ENCODE measurements at regions not wholly inside any gene's neighbourhood (a gene's known extent, or its start where the extent isn't known, plus 50 kb on each side); places are given as distances from the start of the nearest gene placed in this dataset.
"Not testable (repeated sequence)": the region's sequence is repeated elsewhere in the genome, so short reads cannot be mapped to it uniquely, and the experiment has no call there.

DNA sequence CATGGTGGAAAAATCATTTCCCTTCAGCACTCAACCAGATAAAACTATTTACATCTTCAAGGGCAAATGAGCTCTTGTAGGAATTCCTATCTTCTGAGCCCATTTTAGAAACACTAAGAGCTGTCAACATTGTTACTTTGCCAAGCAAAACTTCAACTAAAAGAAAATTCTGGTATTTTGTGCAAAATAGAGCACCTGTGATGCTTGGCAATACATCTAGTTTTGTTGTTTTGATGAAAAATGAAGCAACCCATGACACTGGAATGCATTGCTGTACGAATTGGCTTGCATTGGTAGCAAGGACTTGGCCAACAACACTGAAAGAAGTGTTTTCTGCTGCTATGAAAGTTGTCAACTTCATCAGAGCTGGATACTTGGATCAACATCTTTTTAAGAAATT, 194.4 kb downstream of the COX18 start:
- no peak for DNase-seq

DNA sequence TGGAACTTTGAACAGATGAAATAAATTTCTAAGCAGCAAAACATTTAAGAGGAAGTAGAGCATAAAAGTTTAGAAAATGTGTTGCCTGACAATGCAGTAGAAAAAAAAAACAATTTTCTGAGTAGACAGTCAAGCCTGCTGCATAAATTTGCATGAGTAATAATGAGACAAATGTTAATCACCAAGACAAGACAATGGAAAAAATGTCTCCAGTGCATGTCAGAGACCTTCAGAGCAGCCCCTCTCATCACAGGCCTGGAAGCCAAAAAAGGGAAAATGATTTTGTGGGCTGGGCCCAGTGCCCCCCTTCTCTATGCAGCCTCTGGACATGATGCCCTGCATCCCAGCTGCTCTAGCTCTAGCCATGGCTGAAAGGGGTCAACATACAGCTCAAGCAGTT, 204.6 kb downstream of the COX18 start:
- DNase-seq: no peak

DNA sequence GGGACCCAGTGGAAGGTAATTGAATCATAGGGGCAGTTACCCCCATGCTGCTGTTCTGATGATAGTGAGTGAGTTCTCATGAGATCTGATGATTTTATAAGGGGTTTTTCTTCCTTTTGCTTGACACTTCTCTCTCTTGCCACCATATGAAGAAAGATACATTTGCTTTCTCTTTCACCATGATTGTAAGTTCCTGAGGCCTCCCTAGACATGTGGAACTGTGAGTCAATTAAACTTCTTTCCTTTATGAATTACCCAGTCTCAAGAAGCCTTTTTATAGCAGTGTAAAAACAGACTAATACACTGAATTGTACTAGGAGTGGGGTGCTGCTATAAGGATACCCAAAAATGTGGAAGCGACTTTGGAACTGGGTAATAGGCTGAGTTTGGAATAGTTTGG, 205.2 kb downstream of the COX18 start:
- DNase-seq: not testable (repeated sequence)

DNA sequence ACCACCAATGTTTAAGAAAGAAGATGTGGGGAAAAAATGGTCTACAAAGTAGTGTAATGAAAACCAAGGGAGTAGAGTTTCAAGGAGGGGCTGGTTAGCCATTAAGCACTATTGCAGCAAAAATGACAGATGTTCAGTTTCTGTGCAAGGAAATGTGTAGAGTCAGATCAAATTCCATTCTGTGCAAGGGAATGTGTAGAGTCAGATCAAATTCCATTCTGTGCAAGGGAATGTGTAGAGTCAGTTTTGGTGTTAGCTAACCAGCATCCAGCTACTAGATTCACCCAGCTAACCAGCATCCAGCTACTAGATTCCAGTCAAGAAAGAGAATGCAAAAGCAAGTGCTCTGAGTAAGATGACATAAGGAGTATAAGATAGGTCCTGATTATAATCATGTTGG, 208.8 kb downstream of the COX18 start:
- DNase-seq: no peak

DNA sequence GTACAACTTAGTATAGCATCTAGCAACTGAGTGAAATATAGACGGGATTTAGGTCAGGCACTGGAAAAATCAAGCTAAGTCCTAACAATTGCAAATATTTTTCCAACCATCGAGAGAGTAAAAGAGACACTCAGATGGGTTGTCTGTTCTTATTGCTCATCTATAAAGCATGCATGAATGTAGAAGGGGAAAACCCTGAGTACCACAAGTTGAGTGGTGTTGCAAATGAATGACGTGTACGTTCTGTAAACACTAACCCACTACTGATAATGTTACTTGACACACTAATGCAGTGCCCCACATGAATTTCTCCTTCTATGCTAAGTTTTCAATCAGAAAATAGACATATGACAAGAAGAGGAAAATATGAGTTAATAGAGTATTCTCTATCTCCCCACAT, 211.2 kb downstream of the COX18 start:
- no peak for DNase-seq

DNA sequence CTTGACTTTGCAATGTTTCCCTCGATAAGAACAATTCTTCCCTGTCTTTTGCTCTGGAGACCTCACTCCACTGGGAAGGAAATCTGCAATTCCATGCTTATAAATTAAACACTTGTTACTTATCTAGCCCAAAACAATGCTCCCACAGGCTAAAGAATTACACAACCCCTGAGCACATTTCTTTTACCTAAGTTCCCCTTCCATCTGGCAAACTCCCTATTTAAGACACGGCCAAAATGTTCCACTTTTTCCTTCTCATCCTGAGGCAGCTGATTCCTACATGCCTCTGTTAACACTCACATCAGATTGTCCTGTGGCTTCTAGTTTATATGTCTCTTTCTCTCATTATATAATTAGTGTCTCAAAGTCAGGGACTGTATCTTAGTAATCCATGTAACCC, 211.7 kb downstream of the COX18 start:
- no peak for DNase-seq

DNA sequence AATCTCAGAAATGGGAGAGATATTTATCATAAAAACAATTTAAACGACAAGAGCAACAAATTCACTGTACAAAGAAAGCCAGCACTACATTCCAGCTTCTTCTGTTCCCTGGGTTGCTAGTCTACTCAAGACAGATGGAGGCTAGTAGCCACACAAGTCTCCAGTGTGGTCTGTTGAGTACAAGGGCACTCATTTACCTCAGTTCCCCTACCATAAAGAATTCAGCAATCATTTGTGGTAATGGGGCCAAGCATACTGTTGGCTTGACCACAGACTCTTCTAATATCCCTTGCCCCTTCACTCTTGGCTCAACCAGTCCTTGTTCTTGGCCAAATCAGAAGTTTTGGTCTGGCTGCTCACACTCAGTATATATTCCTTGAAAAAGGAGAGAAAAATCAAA, 212.3 kb downstream of the COX18 start:
- no peak for DNase-seq

DNA sequence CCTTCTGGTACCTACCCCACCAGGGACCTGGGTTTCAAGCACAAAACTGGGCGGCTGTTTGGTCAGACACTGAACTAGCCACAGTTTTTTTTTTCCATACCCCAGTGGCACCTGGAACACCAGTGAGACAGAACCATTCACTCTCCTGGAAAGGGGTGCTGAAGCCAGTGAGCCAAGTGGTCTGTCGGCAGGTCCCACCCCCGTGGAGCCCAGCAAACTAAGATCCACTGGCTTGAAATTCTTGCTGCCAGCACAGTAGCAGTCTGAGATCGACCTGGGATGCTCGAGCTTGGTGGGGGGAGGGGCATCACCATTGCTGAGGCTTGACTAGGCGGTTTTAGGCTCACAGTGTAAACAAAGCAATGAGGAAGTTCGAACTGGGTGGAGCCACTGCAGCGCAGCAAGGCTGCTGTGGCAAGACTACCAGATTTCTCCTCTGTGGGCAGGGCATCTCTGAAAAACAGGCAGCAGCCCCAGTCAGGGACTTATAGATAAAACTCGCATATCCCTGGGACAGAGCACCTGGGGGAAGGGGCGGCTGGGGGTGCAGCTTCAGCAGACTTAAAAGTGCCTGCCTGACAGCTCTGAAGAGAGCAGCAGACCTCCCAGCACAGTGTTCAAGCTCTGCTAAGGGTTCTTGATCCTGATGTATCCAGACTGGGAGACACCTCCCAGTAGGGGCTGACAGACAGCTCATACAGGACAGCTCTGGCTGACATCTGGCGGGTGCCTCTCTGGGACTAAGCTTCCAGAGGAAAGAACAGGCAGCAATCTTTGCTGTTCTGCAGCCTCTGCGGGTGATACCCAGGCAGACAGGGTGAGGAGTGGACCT, 223.0 kb downstream of the COX18 start:
- DNase-seq: peak in 1 of 2 experiments; percentile 46

DNA sequence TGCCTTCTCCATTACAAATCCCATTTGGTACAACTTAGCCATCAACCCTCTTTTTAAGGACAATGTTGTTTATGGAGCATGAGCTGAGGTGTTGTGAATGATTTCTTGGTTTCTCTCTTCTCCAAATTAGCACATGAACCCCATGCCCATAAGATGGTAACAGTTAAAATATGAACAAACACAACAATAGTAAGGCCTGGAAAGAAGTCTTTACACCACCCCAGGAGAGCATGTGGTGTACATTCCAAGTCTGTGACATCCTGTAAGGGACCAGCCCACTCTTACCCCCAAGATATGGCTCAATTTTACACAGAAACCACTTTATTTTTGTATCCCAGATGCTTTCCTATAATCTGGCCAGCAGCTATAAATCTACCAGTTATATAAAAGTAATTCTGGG, 226.1 kb downstream of the COX18 start:
- no peak for DNase-seq

DNA sequence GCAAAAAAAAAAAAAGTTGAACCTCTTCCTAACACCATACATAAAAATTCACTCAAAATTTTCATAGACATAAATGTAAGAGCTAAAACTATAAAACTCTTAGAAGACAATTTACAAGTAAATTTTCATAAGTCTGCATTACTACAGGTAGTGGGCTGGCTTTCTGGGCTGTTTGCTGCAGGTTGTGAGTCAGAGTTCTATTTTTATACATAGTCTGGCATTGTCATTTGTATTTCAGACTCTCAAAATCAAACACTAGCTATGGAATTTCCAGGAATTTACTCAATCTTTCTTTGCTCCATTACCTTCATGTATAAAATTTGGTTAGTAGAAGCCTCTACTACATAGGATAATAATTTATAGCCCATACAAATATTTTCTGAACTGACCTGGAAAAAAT, 227.2 kb downstream of the COX18 start:
- no peak for DNase-seq

DNA sequence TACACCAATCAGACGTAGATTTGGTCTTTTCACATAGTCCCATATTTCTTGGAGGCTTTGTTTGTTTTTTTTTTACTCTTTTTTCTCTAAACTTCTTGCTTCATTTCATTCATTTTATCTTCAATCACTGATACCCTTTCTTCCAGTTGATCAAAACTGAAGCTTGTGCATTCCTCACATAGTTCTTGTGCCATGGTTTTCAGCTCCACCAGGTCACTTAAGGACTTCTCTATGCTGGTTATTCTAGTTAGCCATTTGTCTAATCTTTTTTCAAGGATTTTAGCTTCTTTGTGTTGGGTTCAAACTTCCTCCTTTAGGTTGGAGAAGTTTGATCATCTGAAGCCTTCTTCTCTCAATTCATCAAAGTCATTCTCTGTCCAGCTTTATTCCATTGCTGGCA, 229.3 kb downstream of the COX18 start:
- not testable (repeated sequence) for DNase-seq

DNA sequence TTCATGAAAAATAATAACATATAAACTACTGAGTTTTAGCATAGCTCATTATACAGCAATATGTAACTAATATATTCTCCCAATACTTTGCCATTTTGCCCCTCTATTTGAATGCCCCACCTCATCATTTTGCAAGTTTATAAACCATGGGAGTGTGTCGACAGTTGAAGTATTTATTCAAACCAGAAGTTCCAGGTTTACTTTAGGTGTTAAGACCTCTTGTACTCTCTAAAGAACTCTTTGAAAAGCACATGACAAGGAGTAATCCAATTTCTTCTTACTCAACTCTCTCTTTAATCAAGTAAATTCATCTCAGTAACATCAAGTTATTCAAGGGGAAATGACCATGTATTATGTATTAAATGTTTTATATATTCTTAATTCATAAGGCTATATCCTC, 240.7 kb downstream of the COX18 start:
- DNase-seq: no peak

DNA sequence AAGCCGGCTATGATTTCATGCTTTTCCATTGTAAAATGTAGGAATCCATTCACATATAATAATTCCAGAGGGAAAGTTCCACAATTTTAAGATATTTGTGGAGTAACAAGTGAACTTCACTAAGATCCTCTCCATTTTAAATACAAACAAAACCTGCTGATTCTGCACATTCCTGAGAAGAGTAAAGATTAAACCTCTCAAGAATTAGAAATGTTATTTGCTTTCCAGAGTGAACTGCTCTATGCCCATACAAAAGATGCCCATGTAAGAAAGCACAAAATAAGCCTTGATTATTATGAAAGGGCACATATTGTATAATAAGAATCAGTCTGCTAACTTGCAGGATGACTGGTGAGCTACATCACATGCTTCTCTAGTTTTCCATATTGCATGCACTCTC, 241.5 kb downstream of the COX18 start:
- no peak for DNase-seq

DNA sequence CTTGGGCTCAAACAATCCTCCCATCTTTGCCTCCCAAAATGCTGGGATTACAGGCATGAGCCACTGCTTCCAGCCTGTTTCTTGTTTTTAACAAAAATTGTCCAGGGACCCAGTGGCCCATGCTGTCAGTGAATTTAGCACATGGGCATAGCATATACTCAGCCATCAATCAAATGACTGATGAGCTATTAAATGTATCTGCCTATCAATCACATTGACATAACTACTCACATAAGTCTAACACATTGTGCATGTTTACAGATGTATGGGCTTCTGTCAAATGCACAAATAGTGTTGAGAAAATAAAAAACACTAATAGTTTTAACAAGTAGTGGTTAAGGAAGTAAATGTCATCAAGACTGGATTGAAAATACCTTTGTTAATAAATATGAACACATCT, 249.4 kb downstream of the COX18 start:
- no peak for DNase-seq

DNA sequence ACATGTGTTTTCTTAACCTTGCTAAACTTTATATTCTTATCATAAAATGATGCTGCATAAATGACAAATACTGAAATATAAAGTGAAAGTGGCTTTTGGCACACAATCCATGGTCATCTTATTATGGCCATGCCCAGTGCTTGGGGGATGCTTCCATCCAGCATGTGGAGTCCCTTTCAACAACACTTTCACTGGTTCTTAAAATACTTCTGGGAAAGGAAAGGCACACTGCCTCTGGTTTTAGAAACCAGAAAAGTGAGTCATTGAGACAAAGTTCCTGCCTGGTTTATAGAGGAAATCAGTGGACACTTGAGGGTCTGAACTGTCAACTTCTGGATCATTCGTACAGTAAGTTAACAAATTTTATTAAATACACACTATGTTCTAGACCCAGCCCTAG, 248.0 kb upstream of the ADAMTS3 start:
- no peak for DNase-seq

DNA sequence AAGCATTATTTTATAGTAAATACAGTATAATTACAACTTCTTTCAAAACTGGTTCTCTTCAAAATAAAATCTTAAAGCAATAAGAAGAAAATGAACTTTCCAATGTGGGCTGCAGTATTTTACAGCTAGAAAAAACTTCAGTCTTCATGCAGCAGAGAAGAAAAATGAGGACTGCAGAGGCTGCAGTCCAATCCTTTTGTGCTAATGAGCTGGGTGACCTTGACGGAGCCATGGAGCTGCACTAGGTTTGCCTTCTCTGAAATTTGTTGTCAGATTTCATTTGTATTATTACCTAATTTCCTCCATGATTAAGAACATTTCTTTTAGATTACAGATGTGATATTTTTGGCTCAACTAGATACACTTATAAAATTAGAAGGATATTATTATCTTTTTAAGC, 245.2 kb upstream of the ADAMTS3 start:
- no peak for DNase-seq

DNA sequence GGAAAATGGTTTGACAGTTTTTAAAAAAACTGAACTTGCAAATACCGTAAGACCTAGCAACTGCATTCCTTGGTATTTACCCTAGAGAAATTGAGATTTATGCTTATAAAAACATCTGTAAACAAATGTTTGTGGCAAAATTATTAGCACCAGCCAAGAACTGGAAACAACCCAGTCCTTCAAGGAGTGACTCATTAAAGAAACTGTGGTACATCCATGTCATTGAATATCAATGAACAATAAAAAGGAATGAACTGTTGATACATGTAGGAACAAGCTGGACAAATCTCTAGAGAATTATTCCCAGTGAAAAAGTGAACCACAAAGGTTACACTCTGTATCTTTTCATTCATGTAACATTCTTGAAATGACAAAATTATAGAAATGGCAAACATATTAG, 240.2 kb upstream of the ADAMTS3 start:
- no peak for DNase-seq

DNA sequence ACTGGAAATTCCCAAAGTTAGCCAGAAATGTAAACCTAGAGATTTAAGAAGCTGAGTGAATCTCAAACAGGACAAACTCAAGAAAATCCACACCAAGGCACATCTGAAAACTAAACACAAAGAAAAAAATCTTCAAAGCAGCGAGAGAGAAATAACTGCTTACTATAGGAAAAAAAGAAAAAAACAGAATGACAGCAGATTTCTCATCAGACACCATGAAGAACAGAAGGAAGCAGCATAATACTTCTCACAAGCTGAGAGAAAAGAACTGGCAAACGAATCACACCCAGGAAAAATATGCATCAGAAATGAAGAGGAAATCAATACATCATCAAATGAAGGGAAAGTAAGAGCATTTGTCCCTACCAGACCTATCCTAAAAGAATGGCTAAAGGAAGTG, 236.3 kb upstream of the ADAMTS3 start:
- DNase-seq: no peak

DNA sequence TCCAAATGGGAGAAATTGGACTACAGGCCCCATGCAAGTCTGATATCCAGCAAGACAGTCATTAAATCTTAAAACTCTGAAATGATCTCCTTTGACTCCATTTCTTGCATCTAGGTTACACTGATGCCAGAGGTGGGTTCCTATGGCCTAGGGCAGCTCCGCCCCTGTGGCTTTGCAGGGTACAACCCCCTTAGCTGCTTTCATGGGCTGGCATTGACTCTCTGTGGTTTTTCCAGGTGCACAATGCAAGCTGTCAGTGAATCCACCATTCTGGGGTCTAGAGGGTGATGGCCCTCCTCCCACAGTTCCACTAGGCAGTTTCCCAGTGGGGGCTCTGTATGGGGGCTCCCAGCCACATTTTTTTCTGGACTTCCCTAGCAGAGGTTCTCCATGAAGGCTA, 228.5 kb upstream of the ADAMTS3 start:
- DNase-seq: no peak

DNA sequence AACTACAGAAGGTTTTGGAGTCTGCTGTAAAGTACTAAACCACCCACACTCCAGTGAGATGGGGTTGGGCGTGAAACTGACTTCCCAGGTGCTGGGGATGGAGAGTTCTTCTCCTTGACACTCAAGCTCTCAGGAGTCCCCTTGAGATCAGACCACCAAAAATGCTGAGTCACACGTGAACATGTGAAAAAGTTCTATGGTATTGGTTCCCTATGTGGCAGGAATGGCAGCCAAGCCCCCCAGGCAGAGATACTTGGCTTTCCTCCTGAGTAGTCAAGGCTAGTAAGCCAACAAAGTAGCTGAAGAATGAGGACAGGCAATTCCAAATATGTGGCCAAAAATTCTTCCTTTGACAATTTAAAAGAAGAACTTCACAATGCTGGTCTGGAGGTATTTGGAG, 222.0 kb upstream of the ADAMTS3 start:
- DNase-seq: no peak

DNA sequence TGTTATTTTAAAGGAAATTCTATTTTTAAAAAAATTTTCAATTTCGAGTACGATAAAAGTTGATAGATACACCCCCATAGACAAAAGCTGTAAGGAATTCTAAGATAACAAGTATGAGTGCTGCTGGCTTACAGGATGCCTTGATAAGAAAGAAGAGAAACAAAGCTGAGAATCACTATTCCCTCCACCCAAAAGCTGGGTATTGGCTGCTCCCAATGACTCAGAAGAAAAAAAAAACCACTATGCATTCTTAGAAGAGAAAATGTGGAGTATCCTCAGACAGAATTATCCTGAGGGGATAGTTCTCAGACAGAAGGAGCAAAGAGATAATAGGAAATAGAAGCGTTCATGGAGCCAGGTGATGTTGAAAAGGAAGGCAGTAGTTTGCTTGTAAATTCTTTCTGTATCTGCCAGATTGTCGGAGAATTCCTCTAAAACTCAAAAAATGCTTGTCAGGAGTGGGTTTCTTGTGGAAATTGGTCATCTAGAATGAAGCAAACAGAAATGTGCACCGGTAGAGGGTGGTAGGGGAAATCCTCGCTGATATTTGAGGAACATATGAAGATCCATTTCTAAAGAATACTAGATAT, 217.5 kb upstream of the ADAMTS3 start:
- no peak for DNase-seq

DNA sequence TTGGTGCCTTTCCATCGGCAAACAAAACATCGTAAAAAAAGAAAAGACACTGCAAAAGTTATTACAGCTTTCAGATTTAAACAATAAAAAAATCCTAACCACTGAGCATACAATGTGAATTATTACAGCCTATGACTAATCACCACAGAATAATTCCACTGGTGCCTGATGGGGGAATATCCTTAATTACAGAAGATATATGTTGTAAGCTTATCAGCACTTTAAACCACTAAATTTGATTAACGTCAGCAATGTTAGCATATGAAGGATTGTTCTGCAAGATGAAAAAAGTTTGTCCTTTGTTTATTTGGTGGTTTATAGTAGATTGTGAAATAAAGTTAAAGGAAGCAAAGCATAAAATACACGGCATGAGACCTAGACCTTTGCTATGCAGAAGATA, 210.2 kb upstream of the ADAMTS3 start:
- no peak for DNase-seq

DNA sequence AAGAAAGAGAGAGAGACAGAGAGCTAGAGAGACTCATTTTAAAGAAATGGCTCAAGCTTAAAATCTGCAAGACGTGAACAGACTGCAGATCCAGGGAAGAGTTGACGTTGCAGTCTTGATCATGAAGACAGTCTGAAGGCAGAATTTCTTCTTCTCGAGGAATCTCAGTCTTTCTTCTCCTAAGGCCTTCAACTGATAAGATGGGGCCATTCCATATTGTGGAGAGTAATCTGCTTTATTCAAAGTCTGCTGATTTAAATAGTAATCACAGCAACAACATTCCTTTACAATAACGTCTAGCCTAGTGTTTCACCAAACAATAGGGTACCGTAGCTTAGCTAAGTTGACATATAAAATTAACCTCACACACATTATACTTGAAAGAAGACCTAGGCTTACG, 208.4 kb upstream of the ADAMTS3 start:
- DNase-seq: no peak

DNA sequence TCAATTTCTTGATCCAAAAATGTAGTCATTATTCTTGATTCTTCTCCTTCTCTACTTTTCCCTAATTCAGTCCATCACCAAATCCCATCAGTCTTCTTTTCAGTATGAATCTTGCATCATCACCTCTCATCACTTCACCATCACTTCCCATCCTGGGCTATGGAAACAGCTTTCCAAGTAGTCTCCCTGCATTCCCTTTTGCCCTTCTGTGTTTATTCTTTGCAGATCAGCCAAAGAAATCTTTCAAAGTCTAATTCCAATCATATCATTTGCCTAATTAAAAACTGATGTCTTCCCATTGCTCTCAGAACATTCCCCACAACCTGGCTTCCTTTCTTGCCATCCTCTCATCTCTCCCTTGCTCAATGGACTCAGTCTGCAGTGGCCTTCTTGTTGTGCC, 201.7 kb upstream of the ADAMTS3 start:
- DNase-seq: no peak

DNA sequence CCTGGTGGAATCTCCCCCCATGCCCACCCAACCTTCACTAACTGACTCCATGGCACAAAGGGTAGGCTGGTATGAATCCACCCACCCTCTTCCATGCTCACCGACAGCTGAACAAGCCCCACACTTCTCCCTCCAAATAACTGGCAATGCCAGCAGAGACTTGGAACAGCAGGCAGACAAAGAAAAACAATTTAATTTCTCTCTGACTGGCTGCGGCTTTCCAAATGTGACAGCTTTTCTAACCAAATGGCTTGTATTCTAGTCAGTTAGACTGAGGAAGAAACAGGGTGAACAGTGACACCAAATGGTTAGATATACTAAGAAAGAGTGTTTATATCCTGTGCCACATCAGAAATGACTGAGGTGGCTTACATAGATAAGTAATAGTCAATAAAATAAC, 199.3 kb upstream of the ADAMTS3 start:
- DNase-seq: no peak
